ENCODE measurements at regions not wholly inside any gene's neighbourhood (a gene's known extent, or its start where the extent isn't known, plus 50 kb on each side); places are given as distances from the start of the nearest gene placed in this dataset.
A peak's percentile ranks its signal among the peaks of the same experiment; 100 is the strongest.

DNA sequence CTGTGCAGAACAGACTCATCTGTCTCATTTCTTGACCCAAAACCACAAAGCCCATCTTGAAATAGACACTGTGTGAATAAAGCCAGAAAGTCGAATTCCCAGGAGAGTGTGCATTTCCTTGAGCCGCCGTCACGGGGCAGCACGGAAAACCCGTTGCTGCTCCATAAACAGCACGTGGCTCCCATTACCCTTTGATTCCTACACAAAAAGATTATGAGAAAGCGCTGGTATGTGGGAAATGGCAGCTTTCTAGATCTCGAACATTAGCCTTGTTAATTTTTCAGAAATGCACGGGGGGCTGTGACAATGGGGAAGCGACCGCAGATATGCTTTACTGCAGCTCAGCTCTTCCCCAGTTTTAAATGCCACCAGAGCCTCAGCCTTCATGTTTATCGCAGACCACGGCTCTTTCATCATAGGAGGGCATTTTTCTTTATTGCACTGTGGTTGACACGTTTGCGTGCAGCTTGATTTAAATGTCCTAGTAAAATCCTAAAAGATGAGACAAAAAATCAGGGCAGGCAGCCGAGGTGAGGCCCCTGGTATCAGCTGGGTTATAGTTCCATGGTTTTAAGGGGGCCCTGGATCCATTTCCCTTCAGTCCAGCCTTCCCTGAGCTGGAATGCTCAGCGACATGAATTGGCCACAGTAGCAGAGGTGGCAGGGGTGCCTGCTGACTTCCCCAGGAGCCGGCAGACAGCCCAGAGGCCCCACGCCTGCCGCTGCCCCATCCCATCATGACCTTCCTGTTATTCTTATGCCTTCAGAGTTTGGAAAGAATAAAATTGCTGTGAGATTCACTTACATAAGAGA lies 249.3 kb downstream of the NDUFA10 start:
- TF ChIP-seq, protein P1, sequence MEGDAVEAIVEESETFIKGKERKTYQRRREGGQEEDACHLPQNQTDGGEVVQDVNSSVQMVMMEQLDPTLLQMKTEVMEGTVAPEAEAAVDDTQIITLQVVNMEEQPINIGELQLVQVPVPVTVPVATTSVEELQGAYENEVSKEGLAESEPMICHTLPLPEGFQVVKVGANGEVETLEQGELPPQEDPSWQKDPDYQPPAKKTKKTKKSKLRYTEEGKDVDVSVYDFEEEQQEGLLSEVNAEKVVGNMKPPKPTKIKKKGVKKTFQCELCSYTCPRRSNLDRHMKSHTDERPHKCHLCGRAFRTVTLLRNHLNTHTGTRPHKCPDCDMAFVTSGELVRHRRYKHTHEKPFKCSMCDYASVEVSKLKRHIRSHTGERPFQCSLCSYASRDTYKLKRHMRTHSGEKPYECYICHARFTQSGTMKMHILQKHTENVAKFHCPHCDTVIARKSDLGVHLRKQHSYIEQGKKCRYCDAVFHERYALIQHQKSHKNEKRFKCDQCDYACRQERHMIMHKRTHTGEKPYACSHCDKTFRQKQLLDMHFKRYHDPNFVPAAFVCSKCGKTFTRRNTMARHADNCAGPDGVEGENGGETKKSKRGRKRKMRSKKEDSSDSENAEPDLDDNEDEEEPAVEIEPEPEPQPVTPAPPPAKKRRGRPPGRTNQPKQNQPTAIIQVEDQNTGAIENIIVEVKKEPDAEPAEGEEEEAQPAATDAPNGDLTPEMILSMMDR (IDR thresholded peaks at IDR 0.05) = no peak
- DNase-seq (ENCODE audit: low spot score) = peak; percentile 30
- H3K4me1 Mint-ChIP-seq (ENCODE audit: low read depth) = peaks cover 4% of the 10 kb centered on the region
- H3K4me3 Mint-ChIP-seq (ENCODE audit: unreplicated experiment) = no peak overlapping the region
- H3K27ac Mint-ChIP-seq (ENCODE audit: unreplicated experiment) = no peak overlapping the region
- H3K9me3 Mint-ChIP-seq (ENCODE audit: low read depth) = peaks cover 9% of the 10 kb centered on the region
- peaks cover 21% of the 10 kb centered on the region for H3K27me3 Mint-ChIP-seq (ENCODE audit: low read depth)
- H3K36me3 Mint-ChIP-seq (ENCODE audit: low read depth) = peaks cover 5% of the 10 kb centered on the region

DNA sequence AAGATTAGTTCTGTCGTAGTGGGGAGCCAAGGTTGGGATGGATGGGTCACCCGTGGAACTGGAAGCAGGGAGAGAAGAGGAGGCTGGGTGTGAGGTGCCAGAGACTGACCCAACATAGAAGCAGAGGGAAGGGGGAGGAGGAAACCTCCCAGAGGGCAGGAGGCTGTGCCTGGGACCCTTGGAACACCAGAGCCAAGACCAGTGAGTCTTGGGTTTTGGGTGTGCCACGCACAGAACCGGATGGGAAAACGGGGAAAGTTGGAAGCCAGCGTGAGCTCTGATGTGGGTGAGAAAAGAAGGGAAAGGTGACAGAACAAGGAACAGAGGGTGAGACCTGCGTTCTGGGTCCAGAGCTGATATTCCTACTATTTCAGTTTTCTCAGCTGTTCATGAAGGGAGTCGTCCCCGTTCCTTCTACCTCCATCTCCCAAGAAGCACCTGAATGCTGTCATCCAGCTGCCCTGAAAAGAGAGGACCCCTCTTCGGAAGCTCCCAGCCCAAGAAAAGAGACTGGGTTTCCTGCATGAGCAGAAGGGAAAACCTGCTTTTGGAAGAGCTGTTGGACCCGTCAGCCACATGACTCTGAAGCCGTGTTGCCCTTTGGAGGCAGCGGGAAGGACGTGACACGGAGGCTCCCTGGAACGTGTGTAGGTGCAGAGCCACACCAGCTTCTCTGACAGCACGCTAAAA lies 250.1 kb downstream of the NDUFA10 start:
- Mint-ChIP-seq H3K27ac (ENCODE audit: unreplicated experiment) (no peak overlapping the region), H3K9me3 (ENCODE audit: low read depth) (peaks cover 8% of the 10 kb centered on the region)

DNA sequence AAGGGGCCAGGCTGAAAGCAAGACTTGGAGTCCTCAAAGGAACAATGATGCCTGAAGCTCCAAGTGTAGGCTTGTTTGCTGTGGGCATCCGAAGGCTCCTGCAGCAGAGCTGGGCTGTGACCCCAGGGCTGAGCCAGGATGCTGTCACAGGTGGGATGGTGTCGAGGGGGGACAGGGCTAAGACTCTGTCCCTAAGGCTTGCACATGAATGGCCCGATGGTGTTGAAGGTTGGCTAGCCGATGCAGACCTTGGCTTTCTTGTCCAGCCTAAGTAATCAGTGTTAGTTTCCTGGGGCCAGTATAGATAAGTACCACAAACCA lies 251.0 kb downstream of the NDUFA10 start:
- no peak overlapping the region for H3K27ac Mint-ChIP-seq (ENCODE audit: unreplicated experiment)
- TF ChIP-seq, protein P1 (IDR thresholded peaks at IDR 0.05) = no peak
- peaks cover 17% of the 10 kb centered on the region for H3K27me3 Mint-ChIP-seq (ENCODE audit: low read depth)
- no peak overlapping the region for H3K4me3 Mint-ChIP-seq (ENCODE audit: unreplicated experiment)
- peaks cover 8% of the 10 kb centered on the region for H3K9me3 Mint-ChIP-seq (ENCODE audit: low read depth)
- peaks cover 4% of the 10 kb centered on the region for H3K4me1 Mint-ChIP-seq (ENCODE audit: low read depth)
- peak; percentile 44 for DNase-seq (ENCODE audit: low spot score)
- H3K36me3 Mint-ChIP-seq (ENCODE audit: low read depth) = peaks cover 5% of the 10 kb centered on the region

More for the DNA sequence above, 250.1 kb downstream of the NDUFA10 start:
- Mint-ChIP-seq H3K27me3 (ENCODE audit: low read depth) (peaks cover 17% of the 10 kb centered on the region), H3K4me1 (ENCODE audit: low read depth) (peaks cover 4% of the 10 kb centered on the region), H3K36me3 (ENCODE audit: low read depth) (peaks cover 5% of the 10 kb centered on the region), H3K4me3 (ENCODE audit: unreplicated experiment) (no peak overlapping the region)
- TF ChIP-seq, protein P1 (IDR thresholded peaks at IDR 0.05) = no peak
- peak; percentile 58 for DNase-seq (ENCODE audit: low spot score)

DNA sequence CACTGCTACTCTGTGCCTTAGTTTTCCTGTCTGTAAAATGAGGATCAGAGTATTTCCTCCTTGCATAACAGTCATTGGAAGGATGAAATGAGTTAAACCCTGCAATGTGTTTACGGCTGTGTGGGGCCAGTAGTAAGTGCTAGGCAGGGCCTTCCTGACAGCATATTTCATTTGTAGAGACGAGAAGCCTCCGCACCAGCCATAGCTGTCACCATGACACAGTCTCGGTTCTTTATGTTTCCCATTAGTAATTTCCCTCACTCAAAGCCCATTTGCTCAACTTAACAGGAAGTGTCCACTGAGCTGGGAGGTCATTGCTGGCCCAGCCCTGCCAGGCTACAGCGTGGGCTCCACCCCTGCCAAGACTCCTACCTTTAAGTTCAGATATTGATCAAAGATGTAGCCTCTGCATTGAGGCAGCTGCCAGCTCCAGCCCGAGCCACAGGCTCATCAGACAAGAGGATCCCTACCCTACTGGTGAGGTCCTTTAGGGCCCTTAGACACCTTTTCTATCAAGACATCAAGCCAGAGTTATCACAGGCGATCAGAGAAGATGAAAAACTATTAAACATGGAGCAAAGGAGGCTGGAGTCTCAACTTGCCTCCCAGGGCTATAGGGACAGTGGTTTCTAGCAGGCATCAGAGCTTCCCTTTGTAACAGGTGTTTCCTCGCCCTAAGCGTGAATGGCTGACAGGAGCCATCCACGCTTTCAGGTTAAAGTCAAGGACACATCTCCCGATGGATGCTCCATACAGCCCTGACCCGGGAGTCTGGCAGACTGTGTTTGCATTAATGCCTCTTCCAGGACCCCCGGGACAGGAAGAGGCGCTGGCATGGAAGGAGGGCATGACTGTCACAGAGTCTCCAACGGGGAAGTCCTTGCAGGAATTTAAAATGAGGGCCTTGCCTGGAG lies 251.7 kb downstream of the NDUFA10 start:
- Mint-ChIP-seq H3K27me3 (ENCODE audit: low read depth) (peaks cover 17% of the 10 kb centered on the region), H3K36me3 (ENCODE audit: low read depth) (peaks cover 5% of the 10 kb centered on the region), H3K27ac (ENCODE audit: unreplicated experiment) (no peak overlapping the region), H3K9me3 (ENCODE audit: low read depth) (peaks cover 8% of the 10 kb centered on the region), H3K4me3 (ENCODE audit: unreplicated experiment) (no peak overlapping the region), H3K4me1 (ENCODE audit: low read depth) (peaks cover 4% of the 10 kb centered on the region)
- TF ChIP-seq, protein P1 (IDR thresholded peaks at IDR 0.05) = no peak
- peak; percentile 35 for DNase-seq (ENCODE audit: low spot score)

DNA sequence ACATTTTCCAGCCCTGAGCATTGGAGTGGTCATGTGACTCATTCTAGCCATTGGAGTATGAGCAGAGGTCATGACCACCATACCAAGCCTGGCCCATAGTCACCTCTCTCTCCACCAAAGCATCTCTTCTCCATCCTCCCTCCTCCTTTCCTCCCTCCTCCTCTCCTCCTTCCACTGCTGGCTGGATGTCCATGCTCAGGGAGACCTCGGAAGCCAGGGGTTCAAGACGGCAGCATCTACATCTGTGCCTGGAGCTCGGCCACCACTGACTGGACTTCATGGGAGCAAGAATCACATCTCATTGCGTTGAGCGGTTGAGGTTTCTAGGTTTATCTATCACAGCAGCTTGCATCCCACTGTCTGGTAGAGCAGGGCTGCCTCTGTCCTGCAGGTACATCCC lies 252.4 kb downstream of the NDUFA10 start:
- no peak overlapping the region for H3K4me3 Mint-ChIP-seq (ENCODE audit: unreplicated experiment)
- peaks cover 5% of the 10 kb centered on the region for H3K36me3 Mint-ChIP-seq (ENCODE audit: low read depth)
- no peak overlapping the region for H3K27ac Mint-ChIP-seq (ENCODE audit: unreplicated experiment)
- H3K27me3 Mint-ChIP-seq (ENCODE audit: low read depth) = peaks cover 17% of the 10 kb centered on the region
- peak; percentile 42 for DNase-seq (ENCODE audit: low spot score)
- peaks cover 8% of the 10 kb centered on the region for H3K9me3 Mint-ChIP-seq (ENCODE audit: low read depth)
- TF ChIP-seq, protein P1 (IDR thresholded peaks at IDR 0.05) = no peak
- H3K4me1 Mint-ChIP-seq (ENCODE audit: low read depth) = peaks cover 4% of the 10 kb centered on the region

Measured in chondrocyte (in vitro differentiated cells).